ENCODE measurements at regions not wholly inside any gene's neighbourhood (a gene's known extent, or its start where the extent isn't known, plus 50 kb on each side); places are given as distances from the start of the nearest gene placed in this dataset.

- Mint-ChIP-seq H3K4me1 (peaks cover 6% of the 10 kb centered on the region), H3K27me3 (no peaks in the 10 kb centered on the region), H3K9me3 (no peaks in the 10 kb centered on the region), H3K4me3 (no peak overlapping the region), H3K27ac (no peak overlapping the region), H3K36me3 (no peaks in the 10 kb centered on the region)
- no peak for ATAC-seq
Measured at GRCh38 chr3:159114582-159114981, 312.7 kb downstream of the MFSD1 start.

- no peak overlapping the region for H3K4me3 Mint-ChIP-seq
- H3K27me3 Mint-ChIP-seq = no peaks in the 10 kb centered on the region
- H3K27ac Mint-ChIP-seq = no peak overlapping the region
- no peaks in the 10 kb centered on the region for H3K9me3 Mint-ChIP-seq
- H3K4me1 Mint-ChIP-seq = no peaks in the 10 kb centered on the region
- no peaks in the 10 kb centered on the region for H3K36me3 Mint-ChIP-seq
- no peak for ATAC-seq
Measured at GRCh38 chr3:159123877-159124276, 322.0 kb downstream of the MFSD1 start.

GRCh38 chr3:159126261-159127020, 324.6 kb downstream of the MFSD1 start:
- no peaks in the 10 kb centered on the region for H3K4me1 Mint-ChIP-seq
- H3K27me3 Mint-ChIP-seq = no peaks in the 10 kb centered on the region
- H3K27ac Mint-ChIP-seq = no peak overlapping the region
- no peaks in the 10 kb centered on the region for H3K36me3 Mint-ChIP-seq
- no peak overlapping the region for H3K4me3 Mint-ChIP-seq
- H3K9me3 Mint-ChIP-seq = no peaks in the 10 kb centered on the region
- no peak for ATAC-seq

- H3K27ac Mint-ChIP-seq = no peak overlapping the region
- H3K27me3 Mint-ChIP-seq = peaks cover under 1% of the 10 kb centered on the region
- H3K4me3 Mint-ChIP-seq = no peak overlapping the region
- H3K4me1 Mint-ChIP-seq = no peaks in the 10 kb centered on the region
- H3K36me3 Mint-ChIP-seq = no peaks in the 10 kb centered on the region
- H3K9me3 Mint-ChIP-seq = no peaks in the 10 kb centered on the region
- no peak for ATAC-seq
Measured at GRCh38 chr3:159127021-159127392, 325.2 kb downstream of the MFSD1 start.

GRCh38 chr3:159128628-159129027, 326.8 kb downstream of the MFSD1 start:
- Mint-ChIP-seq H3K4me3 (no peak overlapping the region), H3K27me3 (peaks cover 10% of the 10 kb centered on the region), H3K4me1 (no peaks in the 10 kb centered on the region), H3K36me3 (no peaks in the 10 kb centered on the region), H3K27ac (no peak overlapping the region), H3K9me3 (no peaks in the 10 kb centered on the region)
- ATAC-seq = no peak

DNA sequence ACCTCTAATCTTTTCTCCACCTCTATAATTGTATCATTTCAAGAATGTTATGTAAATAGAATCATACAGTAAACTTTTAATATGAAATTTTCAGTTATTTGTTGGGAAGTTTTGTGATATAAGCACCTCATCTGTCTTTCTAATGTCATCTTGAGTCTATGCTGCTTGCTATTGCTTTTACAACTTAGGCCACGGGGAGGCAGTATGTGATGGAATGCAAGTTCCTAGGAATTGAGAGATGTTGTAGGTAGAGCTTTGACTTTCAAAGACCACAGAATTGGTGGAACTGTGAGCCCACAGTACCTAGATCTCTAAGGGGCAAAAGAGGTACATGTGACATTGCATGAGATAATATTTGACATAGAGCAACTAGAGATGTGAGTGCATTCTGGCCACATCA, 328.3 kb downstream of the MFSD1 start:
- H3K4me3 Mint-ChIP-seq = no peak overlapping the region
- ATAC-seq = no peak
- no peaks in the 10 kb centered on the region for H3K36me3 Mint-ChIP-seq
- H3K9me3 Mint-ChIP-seq = no peaks in the 10 kb centered on the region
- no peak overlapping the region for H3K27ac Mint-ChIP-seq
- peaks cover 10% of the 10 kb centered on the region for H3K27me3 Mint-ChIP-seq
- H3K4me1 Mint-ChIP-seq = no peaks in the 10 kb centered on the region

DNA sequence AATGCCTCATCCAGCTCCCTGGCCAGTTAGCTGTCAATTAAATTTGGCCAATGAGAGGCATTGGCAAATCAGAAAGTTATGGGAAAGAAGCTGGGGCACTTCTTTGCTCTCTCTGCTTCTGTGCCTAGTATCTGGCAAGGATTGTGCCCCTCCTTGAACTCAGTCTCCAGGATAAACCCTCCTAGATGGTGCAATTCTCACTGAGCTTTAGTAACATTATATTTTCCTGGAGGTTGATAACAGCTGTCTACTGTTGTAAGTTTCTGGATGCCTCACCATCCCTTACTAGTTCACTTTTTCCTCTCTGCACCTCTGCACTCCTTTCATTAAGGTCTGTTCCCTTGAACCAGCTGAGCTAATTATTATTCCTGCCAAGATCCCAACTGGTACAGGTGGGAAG, 329.5 kb downstream of the MFSD1 start:
- no peak for ATAC-seq
- peaks cover 10% of the 10 kb centered on the region for H3K27me3 Mint-ChIP-seq

DNA sequence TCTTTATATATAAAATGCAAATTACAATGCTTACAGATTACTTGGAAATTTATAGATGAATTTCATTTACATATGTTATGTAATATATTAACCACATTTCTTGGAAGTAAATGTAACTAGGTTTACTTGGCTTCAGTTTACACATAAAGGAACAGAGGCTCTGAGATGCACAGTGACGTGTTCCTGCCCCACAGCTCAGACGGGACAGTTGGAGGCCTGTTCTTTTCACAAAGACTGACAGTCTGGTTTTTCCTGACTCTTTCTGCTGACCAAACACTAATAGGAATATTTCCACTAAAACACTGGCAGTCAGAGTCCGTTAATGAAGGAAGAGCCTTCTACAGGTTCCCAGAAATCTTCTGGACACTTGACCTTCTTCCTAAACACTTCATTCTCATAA, 336.1 kb downstream of the MFSD1 start:
- H3K36me3 Mint-ChIP-seq = no peaks in the 10 kb centered on the region
- no peak for ATAC-seq
- H3K27me3 Mint-ChIP-seq = no peaks in the 10 kb centered on the region
- no peak overlapping the region for H3K4me3 Mint-ChIP-seq
- no peaks in the 10 kb centered on the region for H3K4me1 Mint-ChIP-seq
- H3K9me3 Mint-ChIP-seq = no peaks in the 10 kb centered on the region
- no peak overlapping the region for H3K27ac Mint-ChIP-seq

More for the DNA sequence above, 329.5 kb downstream of the MFSD1 start:
- no peaks in the 10 kb centered on the region for H3K9me3 Mint-ChIP-seq
- H3K4me3 Mint-ChIP-seq = no peak overlapping the region
- no peaks in the 10 kb centered on the region for H3K4me1 Mint-ChIP-seq
- H3K27ac Mint-ChIP-seq = no peak overlapping the region
- H3K36me3 Mint-ChIP-seq = no peaks in the 10 kb centered on the region

- Mint-ChIP-seq H3K27me3 (no peaks in the 10 kb centered on the region), H3K4me1 (no peaks in the 10 kb centered on the region), H3K9me3 (no peaks in the 10 kb centered on the region), H3K36me3 (no peaks in the 10 kb centered on the region), H3K4me3 (no peak overlapping the region), H3K27ac (no peak overlapping the region)
- ATAC-seq = no peak
Measured at GRCh38 chr3:159139326-159139725, 337.5 kb downstream of the MFSD1 start.

DNA sequence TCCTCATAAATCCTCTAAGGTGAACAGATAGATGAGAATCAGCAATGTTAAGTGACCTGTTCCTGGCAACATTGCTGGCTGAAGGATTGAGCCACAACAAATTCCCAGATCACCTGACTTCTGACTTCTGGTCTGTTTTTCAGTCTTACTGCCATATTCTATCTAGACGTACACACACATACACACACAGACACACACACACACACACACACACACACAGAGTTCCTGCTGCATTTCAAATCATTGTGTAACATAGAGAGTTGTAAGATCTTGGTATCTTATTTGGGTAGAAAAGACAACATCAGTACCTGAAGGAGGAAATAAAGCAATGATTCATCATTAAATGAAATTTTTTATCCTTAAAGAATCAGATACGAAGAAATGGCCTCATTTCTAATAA, 342.6 kb downstream of the MFSD1 start:
- Mint-ChIP-seq H3K4me1 (no peaks in the 10 kb centered on the region), H3K9me3 (no peaks in the 10 kb centered on the region), H3K4me3 (no peak overlapping the region), H3K36me3 (no peaks in the 10 kb centered on the region), H3K27ac (no peak overlapping the region), H3K27me3 (no peaks in the 10 kb centered on the region)
- ATAC-seq = no peak

GRCh38 chr3:159144891-159145290, 343.0 kb downstream of the MFSD1 start:
- Mint-ChIP-seq H3K27me3 (no peaks in the 10 kb centered on the region), H3K4me3 (no peak overlapping the region), H3K27ac (no peak overlapping the region), H3K36me3 (no peaks in the 10 kb centered on the region), H3K4me1 (no peaks in the 10 kb centered on the region), H3K9me3 (no peaks in the 10 kb centered on the region)
- ATAC-seq = no peak

GRCh38 chr3:159146392-159146791, 344.5 kb downstream of the MFSD1 start:
- Mint-ChIP-seq H3K4me3 (no peak overlapping the region), H3K27me3 (no peaks in the 10 kb centered on the region), H3K4me1 (no peaks in the 10 kb centered on the region), H3K36me3 (no peaks in the 10 kb centered on the region), H3K9me3 (no peaks in the 10 kb centered on the region), H3K27ac (no peak overlapping the region)
- ATAC-seq = no peak

DNA sequence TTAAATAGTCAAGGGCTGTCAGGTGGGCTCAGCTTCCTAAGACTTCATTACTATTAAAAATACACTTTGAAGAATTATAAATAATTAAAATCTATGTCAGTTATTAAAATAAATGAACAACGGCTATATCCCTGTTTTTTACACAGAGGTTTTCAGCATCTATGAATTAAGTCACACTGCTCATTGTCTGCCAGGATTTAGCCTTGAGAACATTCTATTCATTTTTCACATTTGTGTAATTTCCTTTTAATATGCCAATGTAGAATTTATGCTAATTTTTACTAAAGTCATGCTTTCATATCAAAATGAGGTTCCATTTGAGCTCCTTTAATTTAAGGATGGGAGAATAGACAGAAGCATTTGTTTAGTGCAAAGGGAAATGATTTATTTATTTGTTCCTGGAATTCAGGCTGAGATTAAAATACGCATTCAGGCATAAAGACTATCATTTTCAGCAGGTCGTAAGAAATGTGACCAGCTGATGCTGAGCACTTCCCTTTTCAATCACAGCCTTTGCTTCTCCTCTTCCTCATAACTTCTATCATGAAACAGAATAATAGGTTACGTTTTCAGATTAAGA, 345.1 kb downstream of the MFSD1 start:
- no peaks in the 10 kb centered on the region for H3K36me3 Mint-ChIP-seq
- no peaks in the 10 kb centered on the region for H3K4me1 Mint-ChIP-seq
- no peak overlapping the region for H3K4me3 Mint-ChIP-seq
- H3K9me3 Mint-ChIP-seq = no peaks in the 10 kb centered on the region
- ATAC-seq = no peak
- H3K27me3 Mint-ChIP-seq = no peaks in the 10 kb centered on the region
- H3K27ac Mint-ChIP-seq = no peak overlapping the region

- H3K36me3 Mint-ChIP-seq = no peaks in the 10 kb centered on the region
- H3K27me3 Mint-ChIP-seq = no peaks in the 10 kb centered on the region
- ATAC-seq = no peak
- no peaks in the 10 kb centered on the region for H3K4me1 Mint-ChIP-seq
- no peak overlapping the region for H3K4me3 Mint-ChIP-seq
- no peaks in the 10 kb centered on the region for H3K9me3 Mint-ChIP-seq
- H3K27ac Mint-ChIP-seq = no peak overlapping the region
Measured at GRCh38 chr3:159147813-159148212, 346.0 kb downstream of the MFSD1 start.

DNA sequence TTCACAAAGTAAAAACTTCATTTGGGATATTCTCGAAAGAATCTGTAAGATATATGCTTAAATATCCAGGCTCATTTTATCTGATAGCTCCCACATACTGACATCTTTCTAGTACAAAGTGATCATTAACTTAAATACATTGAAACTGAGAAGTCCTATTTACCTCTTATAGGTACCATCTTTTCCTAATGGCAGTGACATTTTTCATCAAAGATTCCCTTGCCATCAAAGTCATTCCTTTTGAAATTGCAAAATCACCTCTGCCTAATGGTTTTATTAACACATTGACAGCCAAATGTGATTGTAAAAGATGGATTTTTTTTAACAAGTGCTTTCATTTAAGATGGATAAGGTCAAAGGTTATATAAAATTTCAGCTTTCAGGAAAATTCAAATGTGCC, 346.6 kb downstream of the MFSD1 start:
- Mint-ChIP-seq H3K4me1 (no peaks in the 10 kb centered on the region), H3K27ac (no peak overlapping the region), H3K4me3 (no peak overlapping the region), H3K27me3 (no peaks in the 10 kb centered on the region), H3K36me3 (no peaks in the 10 kb centered on the region), H3K9me3 (no peaks in the 10 kb centered on the region)
- no peak for ATAC-seq

- Mint-ChIP-seq H3K9me3 (no peaks in the 10 kb centered on the region), H3K4me3 (no peak overlapping the region), H3K36me3 (no peaks in the 10 kb centered on the region), H3K27me3 (no peaks in the 10 kb centered on the region), H3K27ac (no peak overlapping the region), H3K4me1 (no peaks in the 10 kb centered on the region)
- ATAC-seq = no peak
Measured at GRCh38 chr3:159149131-159149530, 347.3 kb downstream of the MFSD1 start.

Data from stimulated activated memory B cell treated with anti-CD40 and anti-IgM and Interleukin-4, amounts not matched to agents 10 μg/mL and 1 μg/mL and 100 μg/mL, for 72 hours (primary cell).